Chondrocyte (in vitro differentiated cells): ENCODE measurements at regions not wholly inside any gene's neighbourhood (a gene's known extent, or its start where the extent isn't known, plus 50 kb on each side); places are given as distances from the start of the nearest gene placed in this dataset.

ENCODE experiments used
- DNase-seq: peaks from one replicate; pipeline ENCODE4 v3.0.0; 2021; ENCODE audit warnings: mixed read lengths, low spot score
- H3K27ac Mint-ChIP-seq: one replicate; pipeline ENCODE4 v1.8.0; 2021; ENCODE audit warnings: mild to moderate bottlenecking, moderate library complexity, mixed read lengths; ENCODE audit not compliant: unreplicated experiment
- H3K27me3 Mint-ChIP-seq: 2 replicates; pipeline ENCODE4 v1.8.0; 2021; ENCODE audit warnings: low read depth, mixed read lengths
- H3K36me3 Mint-ChIP-seq: 2 replicates; pipeline ENCODE4 v1.8.0; 2021; ENCODE audit warnings: low read depth, mixed read lengths
- H3K4me1 Mint-ChIP-seq: 2 replicates; pipeline ENCODE4 v1.8.0; 2021; ENCODE audit warnings: low read depth, mild to moderate bottlenecking, mixed read lengths
- H3K4me3 Mint-ChIP-seq: one replicate; pipeline ENCODE4 v1.8.0; 2021; ENCODE audit warnings: mild to moderate bottlenecking, moderate library complexity, mixed read lengths; ENCODE audit not compliant: unreplicated experiment
- H3K9me3 Mint-ChIP-seq: 2 replicates; pipeline ENCODE4 v1.8.0; 2021; ENCODE audit warnings: low read depth, mixed read lengths
- CTCF ChIP-seq: fragments of 200-600 bp; sonication (generic); IDR thresholded peaks from 2 replicates; pipeline ENCODE4 v1.5.0; 2021; ENCODE audit warnings: antibody characterized with exemption, mild to moderate bottlenecking, moderate library complexity

- no peak overlapping the region for H3K4me3 Mint-ChIP-seq
These were observed 1197.5 kb upstream of the AUTS2 start for GRCh38 chr7:68400783-68401182.

GRCh38 chr7:68401313-68401712 lies 1197.0 kb upstream of the AUTS2 start:
- Mint-ChIP-seq H3K4me3 (no peak overlapping the region), H3K36me3 (no peaks in the 10 kb centered on the region), H3K27ac (no peak overlapping the region), H3K9me3 (peaks cover 2% of the 10 kb centered on the region), H3K27me3 (peaks cover 2% of the 10 kb centered on the region), H3K4me1 (no peaks in the 10 kb centered on the region)
- TF ChIP-seq CTCF = no peak
- DNase-seq = no peak

More at GRCh38 chr7:68400783-68401182, 1197.5 kb upstream of the AUTS2 start:
- Mint-ChIP-seq H3K9me3 (peaks cover 2% of the 10 kb centered on the region), H3K27me3 (peaks cover 2% of the 10 kb centered on the region), H3K36me3 (no peaks in the 10 kb centered on the region), H3K4me1 (no peaks in the 10 kb centered on the region), H3K27ac (no peak overlapping the region)
- no peak for DNase-seq
- TF ChIP-seq CTCF = no peak

- no peak for TF ChIP-seq CTCF
- H3K9me3 Mint-ChIP-seq = peaks cover 2% of the 10 kb centered on the region
- DNase-seq = no peak
These were observed 1191.8 kb upstream of the AUTS2 start for GRCh38 chr7:68406480-68406879.

GRCh38 chr7:68407460-68407859 lies 1190.8 kb upstream of the AUTS2 start:
- no peak for TF ChIP-seq CTCF
- Mint-ChIP-seq H3K36me3 (no peaks in the 10 kb centered on the region), H3K4me1 (no peaks in the 10 kb centered on the region), H3K27ac (no peak overlapping the region), H3K9me3 (peaks cover 2% of the 10 kb centered on the region), H3K27me3 (peaks cover 4% of the 10 kb centered on the region), H3K4me3 (no peak overlapping the region)
- DNase-seq = no peak

More at GRCh38 chr7:68406480-68406879, 1191.8 kb upstream of the AUTS2 start:
- no peaks in the 10 kb centered on the region for H3K36me3 Mint-ChIP-seq
- no peak overlapping the region for H3K4me3 Mint-ChIP-seq
- H3K27me3 Mint-ChIP-seq = peaks cover 4% of the 10 kb centered on the region
- H3K4me1 Mint-ChIP-seq = no peaks in the 10 kb centered on the region
- no peak overlapping the region for H3K27ac Mint-ChIP-seq

GRCh38 chr7:68408873-68409272 lies 1189.4 kb upstream of the AUTS2 start:
- no peaks in the 10 kb centered on the region for H3K9me3 Mint-ChIP-seq
- no peaks in the 10 kb centered on the region for H3K4me1 Mint-ChIP-seq
- H3K27me3 Mint-ChIP-seq = peaks cover 3% of the 10 kb centered on the region
- TF ChIP-seq CTCF = no peak
- DNase-seq = no peak
- H3K4me3 Mint-ChIP-seq = no peak overlapping the region
- H3K36me3 Mint-ChIP-seq = no peaks in the 10 kb centered on the region
- H3K27ac Mint-ChIP-seq = no peak overlapping the region
